HCT116 (cell line): ENCODE measurements at regions not wholly inside any gene's neighbourhood (a gene's known extent, or its start where the extent isn't known, plus 50 kb on each side); places are given as distances from the start of the nearest gene placed in this dataset.

ENCODE experiments used
- ATAC-seq: fragments of 200-7000 bp; cut with Tn5 transposase; 2 replicates; pipeline ENCODE4 v1.9.1; 2020; ENCODE audit warnings: mild to moderate bottlenecking, moderate library complexity
- BruUV-seq: library from RNA; stranded (reverse); fragments of 400-500 nt; replicated peaks from 2 replicates; lab custom pipeline; 2021; lab: Mats Ljungman, UMichigan
- CTCF ChIA-PET: fragments of 300-600 bp; sonication (Branson Sonifier 250); formaldehyde crosslinking; loops from one replicate; lab custom pipeline; 2021; ENCODE audit warnings: antibody characterized with exemption; lab: Charles Lee
- POLR2A ChIA-PET: fragments of 300-600, 350-600 bp; sonication (Branson Sonifier 250); formaldehyde crosslinking; loops from one replicate; lab custom pipeline; 2021; ENCODE audit warnings: antibody characterized with exemption; lab: Charles Lee
- RAD21 ChIA-PET, 2 experiments: fragments of 300-600 bp; sonication (Branson Sonifier 250); formaldehyde crosslinking; loops; one replicate each; lab custom pipeline; 2023; ENCODE audit warnings: low total read pairs in 2 of 2; ENCODE audit not compliant: uncharacterized antibody in 2 of 2, unreplicated experiment in 2 of 2, low non-redundant PET in 1 of 2; lab: Charles Lee
- DNase-seq: peaks from one replicate; pipeline ENCODE4 v3.0.0-alpha.2; 2010; ENCODE audit warnings: low read depth, low spot score
- H2AFZ ChIP-seq: fragments of 200-600 bp; shearing (Covaris generic), sonication (generic); 2 replicates; pipeline ENCODE4 v1.6.1; 2017; ENCODE audit warnings: low read depth, mixed run types, mixed read lengths, antibody characterized with exemption, low read length; ENCODE audit not compliant: poor library complexity, severe bottlenecking
- H3K27ac ChIP-seq: 2 replicates; pipeline ENCODE4 v1.5.1; 2012; ENCODE audit warnings: low read depth, low read length
- H3K27me3 ChIP-seq: fragments of 200-600 bp; sonication (generic); 2 replicates; pipeline ENCODE4 v1.6.1; 2016; ENCODE audit warnings: mixed run types, low read length, mixed read lengths; ENCODE audit not compliant: insufficient read depth
- H3K36me3 ChIP-seq, 2 experiments: fragments of 200-500 bp in 1 of 2; fragments of 200-600 bp in 1 of 2; sonication (Bioruptor generic) in 1 of 2; sonication (generic) in 1 of 2; 2 replicates each; pipeline versions ENCODE4 v1.5.1 to v1.6.1; 2014 to 2016; ENCODE audit warnings: low read length in 2 of 2, inconsistent platforms in 1 of 2, mixed read lengths in 1 of 2, mixed run types in 1 of 2; ENCODE audit not compliant: insufficient read depth in 2 of 2, control insufficient read depth in 1 of 2
- H3K4me1 ChIP-seq, 2 experiments: fragments of 200-600 bp in 1 of 2; sonication (generic) in 1 of 2; 2 replicates each; pipeline versions ENCODE4 v1.5.1 to v1.6.1; 2012 to 2017; ENCODE audit warnings: low read length in 2 of 2, inconsistent platforms in 1 of 2, mild to moderate bottlenecking in 1 of 2, mixed read lengths in 1 of 2, mixed run types in 1 of 2, moderate library complexity in 1 of 2; ENCODE audit not compliant: insufficient read depth in 2 of 2, control insufficient read depth in 1 of 2
- H3K4me2 ChIP-seq: fragments of 200-600 bp; sonication (generic); 2 replicates; pipeline ENCODE4 v1.6.1; 2017; ENCODE audit warnings: mixed run types, low read length, mixed read lengths
- H3K4me3 ChIP-seq, 2 experiments: fragments of 200-600 bp in 1 of 2; sonication (generic) in 1 of 2; replicated peaks in 1 of 2; 2 replicates each; pipeline ENCODE4 v1.5.1; 2011 to 2016; ENCODE audit warnings: low read length in 2 of 2, control low read depth in 1 of 2, low read depth in 1 of 2, mild to moderate bottlenecking in 1 of 2, mixed read lengths in 1 of 2, mixed run types in 1 of 2
- H3K79me2 ChIP-seq: fragments of 200-600 bp; sonication (generic); 2 replicates; pipeline ENCODE4 v1.6.1; 2017; ENCODE audit warnings: mild to moderate bottlenecking, mixed run types, low read length, moderate library complexity, mixed read lengths; ENCODE audit not compliant: insufficient read depth
- H3K9ac ChIP-seq: fragments of 200-600 bp; sonication (generic); 2 replicates; pipeline ENCODE4 v1.6.1; 2016; ENCODE audit warnings: low read length, mixed read lengths
- H3K9me2 ChIP-seq: fragments of 200-600 bp; sonication (generic), shearing (Covaris generic); 2 replicates; pipeline ENCODE4 v1.6.1; 2017; ENCODE audit warnings: mixed run types, mild to moderate bottlenecking, moderate library complexity; ENCODE audit not compliant: insufficient read depth
- H3K9me3 ChIP-seq, 2 experiments: fragments of 200-500 bp in 1 of 2; fragments of 200-600 bp in 1 of 2; sonication (Bioruptor generic) in 1 of 2; sonication (generic) in 1 of 2; 2 replicates each; pipeline ENCODE4 v1.6.1; 2014 to 2017; ENCODE audit warnings: low read length in 2 of 2, mixed read lengths in 2 of 2, inconsistent platforms in 1 of 2, low read depth in 1 of 2, mild to moderate bottlenecking in 1 of 2, mixed run types in 1 of 2, moderate library complexity in 1 of 2; ENCODE audit not compliant: control insufficient read depth in 1 of 2, insufficient read depth in 1 of 2
- H4K20me1 ChIP-seq: fragments of 200-600 bp; sonication (generic), shearing (Covaris generic); 2 replicates; pipeline ENCODE4 v1.6.1; 2017; ENCODE audit warnings: mixed run types, mild to moderate bottlenecking, moderate library complexity; ENCODE audit not compliant: insufficient read depth
- CTCF ChIP-seq, 3 experiments: fragments of 200-600 bp in 1 of 3; sonication (generic) in 1 of 3; IDR thresholded peaks in 2 of 3; conservative IDR thresholded peaks in 1 of 3; 2 replicates each; pipeline ENCODE4 v1.5.1; 2012 to 2017; ENCODE audit warnings: low read depth in 2 of 3, low read length in 2 of 3, antibody characterized with exemption in 1 of 3, borderline replicate concordance in 1 of 3, control low read depth in 1 of 3, mild to moderate bottlenecking in 1 of 3, mixed read lengths in 1 of 3, mixed run types in 1 of 3, moderate library complexity in 1 of 3; ENCODE audit not compliant: insufficient read depth in 1 of 3
- ELF1 ChIP-seq: IDR thresholded peaks from 2 replicates; pipeline ENCODE4 v1.6.1; 2012; ENCODE audit warnings: low read depth, borderline replicate concordance
- EZH2 ChIP-seq: fragments of 200-600 bp; sonication (generic); IDR thresholded peaks from 2 replicates; pipeline ENCODE4 v1.6.1; 2017; ENCODE audit warnings: antibody characterized with exemption, mixed run types
- EZH2phosphoT487 ChIP-seq: fragments of 200-600 bp; IDR thresholded peaks from 2 replicates; pipeline ENCODE4 v1.6.1; 2018; ENCODE audit warnings: antibody characterized with exemption, borderline replicate concordance
- POLR2A ChIP-seq: IDR thresholded peaks from 2 replicates; pipeline ENCODE4 v1.7.0; 2011; ENCODE audit warnings: borderline replicate concordance; ENCODE audit not compliant: insufficient read depth, insufficient read length; ENCODE audit errors: extremely low read depth
- POLR2AphosphoS5 ChIP-seq: IDR thresholded peaks from 2 replicates; pipeline ENCODE4 v1.6.1; 2011; ENCODE audit warnings: mild to moderate bottlenecking, low read depth, low read length, moderate library complexity
- SP1 ChIP-seq: IDR thresholded peaks from 2 replicates; pipeline ENCODE4 v1.6.1; 2012; ENCODE audit warnings: low read depth
- YY1 ChIP-seq: IDR thresholded peaks from 2 replicates; pipeline ENCODE4 v1.6.1; 2011; ENCODE audit warnings: low read length, low read depth, moderate library complexity, mild to moderate bottlenecking; ENCODE audit not compliant: insufficient replicate concordance; ENCODE audit errors: extremely low read depth
- ZBTB33 ChIP-seq: IDR thresholded peaks from 2 replicates; pipeline ENCODE4 v1.6.1; 2011; ENCODE audit warnings: mild to moderate bottlenecking, low read length, moderate library complexity; ENCODE audit not compliant: insufficient replicate concordance; ENCODE audit errors: extremely low read depth
- ZNF274 ChIP-seq: fragments of 200-500 bp; sonication (Bioruptor generic); IDR thresholded peaks from 2 replicates; pipeline ENCODE4 v1.6.1; 2014; ENCODE audit warnings: mild to moderate bottlenecking, low read depth, low read length, inconsistent platforms
- intact Hi-C: fragments of 100-400 bp; cut with micrococcal nuclease; formaldehyde crosslinking; loops from 2 replicates; pipeline ENCODE4 v1.10.0; 2022

GRCh38 chr5:20618340-20618739 lies 630.3 kb upstream of the CDH18 start:
- no peak overlapping the region for H3K4me3 ChIP-seq

More at GRCh38 chr5:20618340-20618739, 630.3 kb upstream of the CDH18 start:
- no peak for DNase-seq
- H3K4me1 ChIP-seq = no peaks in the 10 kb centered on the region
- CTCF ChIA-PET = no interaction called here
- no peak overlapping the region for H2AFZ ChIP-seq
- no peak for ATAC-seq
- no peaks in the 10 kb centered on the region for H3K36me3 ChIP-seq
- H3K27me3 ChIP-seq = no peaks in the 10 kb centered on the region
- POLR2A ChIA-PET = no interaction called here
- H3K9me3 ChIP-seq = peaks cover 0 to 20% of the 10 kb centered on the region in 2 experiments; a peak in 3 of 4 replicates
- H3K9me2 ChIP-seq = no peaks in the 10 kb centered on the region
- H3K4me2 ChIP-seq = no peak overlapping the region
- no peak overlapping the region for H3K27ac ChIP-seq
- no peak overlapping the region for H3K9ac ChIP-seq
- RAD21 ChIA-PET = no interaction called here
- BruUV-seq = no TSS peak
- no peaks in the 10 kb centered on the region for H4K20me1 ChIP-seq
- no peaks in the 10 kb centered on the region for H3K79me2 ChIP-seq
- intact Hi-C loops = no loop called here
- TF ChIP-seq POLR2AphosphoS5 (no peak), POLR2A (no peak), YY1 (no peak), ZNF274 (no peak), EZH2 (no peak), EZH2phosphoT487 (no peak), CTCF (IDR thresholded peaks at IDR 0.05 in 2 of 3, conservative IDR thresholded peaks at IDR 0.05 in 1 of 3; ENCODE audit: borderline replicate concordance in 1 of 3, insufficient read depth in 1 of 3, low read depth in 2 of 3, low read length in 2 of 3) (no peak), ZBTB33 (no peak), ELF1 (no peak), SP1 (no peak)
